Sigmoid colon (tissue), 6 donors: ENCODE measurements at regions not wholly inside any gene's neighbourhood (a gene's known extent, or its start where the extent isn't known, plus 50 kb on each side); places are given as distances from the start of the nearest gene placed in this dataset.

Experiments used
- DNase-seq: peaks from one replicate; pipeline ENCODE4 v3.0.0-alpha.2; 2019
- H3K27ac ChIP-seq, 4 donors: fragments of 200-600 bp; sonication (generic); one replicate each; pipeline ENCODE4 v1.5.1; 2016 to 2019; ENCODE audit warnings: mild to moderate bottlenecking in 1 of 4
- H3K27me3 ChIP-seq, 3 donors: fragments of 200-600 bp; sonication (generic); one replicate each; pipeline ENCODE4 v1.5.1; 2019; ENCODE audit warnings: mild to moderate bottlenecking in 1 of 3
- H3K36me3 ChIP-seq, 4 donors: fragments of 200-600 bp; sonication (generic); one replicate each; pipeline ENCODE4 v1.5.1; 2016 to 2019
- H3K4me1 ChIP-seq, 4 donors: fragments of 200-600 bp; sonication (generic); one replicate each; pipeline ENCODE4 v1.5.1; 2017 to 2019
- H3K4me3 ChIP-seq, 4 donors: fragments of 200-600 bp; sonication (generic); one replicate each; pipeline ENCODE4 v1.5.1; 2017 to 2019; ENCODE audit warnings: mild to moderate bottlenecking in 2 of 4, moderate library complexity in 1 of 4
- H3K9me3 ChIP-seq, 4 donors: fragments of 200-600 bp in 3 of 4; sonication (generic) in 3 of 4; one replicate each; pipeline versions ENCODE4 v1.5.1 to v1.6.1; 2013 to 2019
- EP300 ChIP-seq, 4 donors: sonication (generic); formaldehyde crosslinking; IDR thresholded peaks; one replicate each; pipeline ENCODE4 v1.6.1; 2017; ENCODE audit warnings: antibody characterized with exemption in 4 of 4
- POLR2A ChIP-seq, 2 donors: fragments of 450-650 bp; IDR thresholded peaks; one replicate each; pipeline ENCODE4 v1.6.1; 2016; ENCODE audit warnings: antibody characterized with exemption in 2 of 2, mild to moderate bottlenecking in 2 of 2, moderate library complexity in 2 of 2
- POLR2AphosphoS5 ChIP-seq, 4 donors: sonication (generic); formaldehyde crosslinking; IDR thresholded peaks; one replicate each; pipeline ENCODE4 v1.6.1; 2017; ENCODE audit warnings: antibody characterized with exemption in 4 of 4
- WGBS, 2 donors: extraction: QIAGEN DNeasy Blood & Tissue Kit; methylation state at CpG; one replicate each; pipeline ENCODE4 v1.1.7; 2013; 5-methylcytosine and 5-hydroxymethylcytosine counted together
- intact Hi-C: fragments of 100-400 bp; cut with DNase I; formaldehyde crosslinking; loops from one replicate; pipeline ENCODE4 v1.15.1; 2023
- TF ChIP-seq, protein P1 (sequence below), 4 experiments: fragments of 450-650 bp in 3 of 4; fragments of 200-600 bp in 1 of 4; IDR thresholded peaks; one replicate each; pipeline ENCODE4 v1.5.1; 2016 to 2019; ENCODE audit warnings: antibody characterized with exemption in 4 of 4, mild to moderate bottlenecking in 3 of 4, moderate library complexity in 2 of 4
- donor health status: healthy with polysubstance abuse.
- donor health status: healthy.

DNA sequence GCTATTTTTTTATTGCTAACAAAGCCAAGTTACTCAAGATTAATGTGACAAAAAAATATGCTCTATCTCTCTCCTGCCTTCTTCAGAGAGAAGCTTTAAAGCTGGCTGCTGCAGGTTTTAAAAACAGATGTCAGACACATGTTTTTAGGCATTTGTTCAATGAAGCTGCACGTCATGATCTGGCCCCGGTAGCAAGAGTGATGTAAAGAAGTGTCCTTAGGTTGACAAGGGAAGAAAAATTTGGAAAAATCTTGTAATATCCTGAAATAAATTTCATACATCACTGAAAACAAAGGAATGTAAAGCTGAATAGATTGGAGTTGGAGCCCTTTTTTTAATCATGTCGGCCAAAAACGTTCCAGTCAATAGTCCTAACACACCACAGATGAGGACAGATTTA, 531.4 kb upstream of the NBEA start:
- WGBS, 2 donors: 84 to 88% methylated on average over 4 of the region's 4 CpGs
- H3K9me3 ChIP-seq: no peaks in the 10 kb centered on the region
- H3K27me3 ChIP-seq: no peaks in the 10 kb centered on the region
- H3K36me3 ChIP-seq: no peaks in the 10 kb centered on the region
- no peak overlapping the region for H3K27ac ChIP-seq
- DNase-seq: no peak
- intact Hi-C loops: no loop called here
- H3K4me3 ChIP-seq: no peak overlapping the region
- peaks cover 0 to 3% (median 0%) of the 10 kb centered on the region in 4 donors for H3K4me1 ChIP-seq
- TF ChIP-seq EP300 (IDR thresholded peaks at IDR 0.05) (no peak), POLR2A (IDR thresholded peaks at IDR 0.05) (no peak), POLR2AphosphoS5 (IDR thresholded peaks at IDR 0.05) (no peak)
- TF ChIP-seq, protein P1, sequence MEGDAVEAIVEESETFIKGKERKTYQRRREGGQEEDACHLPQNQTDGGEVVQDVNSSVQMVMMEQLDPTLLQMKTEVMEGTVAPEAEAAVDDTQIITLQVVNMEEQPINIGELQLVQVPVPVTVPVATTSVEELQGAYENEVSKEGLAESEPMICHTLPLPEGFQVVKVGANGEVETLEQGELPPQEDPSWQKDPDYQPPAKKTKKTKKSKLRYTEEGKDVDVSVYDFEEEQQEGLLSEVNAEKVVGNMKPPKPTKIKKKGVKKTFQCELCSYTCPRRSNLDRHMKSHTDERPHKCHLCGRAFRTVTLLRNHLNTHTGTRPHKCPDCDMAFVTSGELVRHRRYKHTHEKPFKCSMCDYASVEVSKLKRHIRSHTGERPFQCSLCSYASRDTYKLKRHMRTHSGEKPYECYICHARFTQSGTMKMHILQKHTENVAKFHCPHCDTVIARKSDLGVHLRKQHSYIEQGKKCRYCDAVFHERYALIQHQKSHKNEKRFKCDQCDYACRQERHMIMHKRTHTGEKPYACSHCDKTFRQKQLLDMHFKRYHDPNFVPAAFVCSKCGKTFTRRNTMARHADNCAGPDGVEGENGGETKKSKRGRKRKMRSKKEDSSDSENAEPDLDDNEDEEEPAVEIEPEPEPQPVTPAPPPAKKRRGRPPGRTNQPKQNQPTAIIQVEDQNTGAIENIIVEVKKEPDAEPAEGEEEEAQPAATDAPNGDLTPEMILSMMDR (IDR thresholded peaks at IDR 0.05): no peak

GRCh38 chr13:34411177-34411576, 530.9 kb upstream of the NBEA start:
- H3K27me3 ChIP-seq: no peaks in the 10 kb centered on the region
- WGBS, 2 donors: 98 to 99% methylated on average over 1 of the region's 1 CpG
- no peak overlapping the region for H3K4me3 ChIP-seq
- no peak for DNase-seq
- peaks cover 0 to 3% (median 0%) of the 10 kb centered on the region in 4 donors for H3K4me1 ChIP-seq
- H3K9me3 ChIP-seq: no peaks in the 10 kb centered on the region
- intact Hi-C loops: no loop called here
- TF ChIP-seq EP300 (IDR thresholded peaks at IDR 0.05): no peak
- TF ChIP-seq POLR2AphosphoS5 (IDR thresholded peaks at IDR 0.05): no peak
- TF ChIP-seq, protein P1 (IDR thresholded peaks at IDR 0.05): no peak
- no peak for TF ChIP-seq POLR2A (IDR thresholded peaks at IDR 0.05)
- no peaks in the 10 kb centered on the region for H3K36me3 ChIP-seq
- no peak overlapping the region for H3K27ac ChIP-seq

DNA sequence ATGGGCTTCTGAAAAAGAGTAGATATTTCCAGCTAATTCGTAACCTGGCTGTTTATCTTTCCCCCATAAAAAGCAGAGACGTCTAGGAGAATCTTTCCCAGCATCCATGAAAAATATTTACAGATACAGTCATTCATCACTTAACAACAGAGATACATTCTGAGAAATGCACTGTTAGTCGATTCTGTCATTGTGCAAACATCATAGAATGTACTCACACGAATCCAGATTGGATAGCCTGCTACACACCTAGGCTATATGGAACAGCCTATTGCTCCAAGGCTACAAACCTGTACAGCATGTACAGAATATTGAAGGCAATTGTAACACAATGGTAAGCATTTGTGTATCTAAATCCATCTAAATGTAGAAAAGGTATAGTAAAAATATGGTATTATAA, 530.2 kb upstream of the NBEA start:
- WGBS, 2 donors: 59 to 68% methylated on average over 4 of the region's 4 CpGs
- H3K9me3 ChIP-seq: no peaks in the 10 kb centered on the region
- DNase-seq: no peak

GRCh38 chr13:34412295-34412694, 529.8 kb upstream of the NBEA start:
- Histone ChIP-seq H3K36me3 (no peaks in the 10 kb centered on the region), H3K27me3 (no peaks in the 10 kb centered on the region), H3K27ac (no peak overlapping the region), H3K9me3 (no peaks in the 10 kb centered on the region), H3K4me1 (peaks cover 0 to 3% (median 0%) of the 10 kb centered on the region in 4 donors), H3K4me3 (no peak overlapping the region)
- intact Hi-C loops: no loop called here
- TF ChIP-seq POLR2A (IDR thresholded peaks at IDR 0.05): no peak
- no peak for DNase-seq

More for the DNA sequence above, 530.2 kb upstream of the NBEA start:
- no peaks in the 10 kb centered on the region for H3K36me3 ChIP-seq
- no peaks in the 10 kb centered on the region for H3K27me3 ChIP-seq
- intact Hi-C loops: no loop called here
- no peak overlapping the region for H3K4me3 ChIP-seq
- peaks cover 0 to 3% (median 0%) of the 10 kb centered on the region in 4 donors for H3K4me1 ChIP-seq
- TF ChIP-seq POLR2AphosphoS5 (IDR thresholded peaks at IDR 0.05): no peak
- TF ChIP-seq, protein P1 (IDR thresholded peaks at IDR 0.05): no peak
- no peak for TF ChIP-seq POLR2A (IDR thresholded peaks at IDR 0.05)
- TF ChIP-seq EP300 (IDR thresholded peaks at IDR 0.05): no peak
- no peak overlapping the region for H3K27ac ChIP-seq

DNA sequence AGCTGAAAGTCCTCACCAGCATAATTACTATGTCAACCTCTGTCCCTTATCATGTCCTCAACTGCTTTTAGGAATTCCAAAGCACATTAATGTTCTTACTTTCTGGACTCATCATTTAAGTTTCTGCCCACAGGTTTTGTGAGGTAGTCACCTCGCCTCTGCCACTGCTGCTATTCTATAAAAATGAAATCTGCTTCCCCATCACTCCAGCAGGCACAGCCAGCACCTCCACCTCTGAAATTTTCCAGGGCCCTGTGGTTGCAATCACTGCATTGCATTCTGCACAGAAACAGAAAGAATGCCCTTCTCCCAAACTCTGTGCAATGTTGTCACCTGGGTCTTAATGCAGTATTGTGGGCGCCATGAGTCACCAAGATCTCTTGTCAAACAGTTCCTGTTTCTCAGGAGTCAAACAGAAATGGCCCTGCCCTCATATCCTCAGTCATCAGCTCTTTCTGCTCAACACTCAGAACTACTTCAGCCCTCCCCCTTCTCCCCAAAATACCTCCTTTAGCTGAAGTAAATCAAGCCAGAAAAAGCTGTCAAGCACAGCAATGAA, 529.2 kb upstream of the NBEA start:
- H3K27ac ChIP-seq: no peak overlapping the region
- H3K9me3 ChIP-seq: no peaks in the 10 kb centered on the region
- H3K4me3 ChIP-seq: no peak overlapping the region
- peaks cover 0 to 3% (median 0%) of the 10 kb centered on the region in 4 donors for H3K4me1 ChIP-seq
- WGBS, 2 donors: 78 to 87% methylated on average over 2 of the region's 2 CpGs
- intact Hi-C loops: no loop called here
- TF ChIP-seq, protein P1 (IDR thresholded peaks at IDR 0.05): no peak
- TF ChIP-seq POLR2A (IDR thresholded peaks at IDR 0.05): no peak
- no peak for TF ChIP-seq EP300 (IDR thresholded peaks at IDR 0.05)
- no peak for TF ChIP-seq POLR2AphosphoS5 (IDR thresholded peaks at IDR 0.05)
- no peak for DNase-seq
- H3K27me3 ChIP-seq: no peaks in the 10 kb centered on the region
- no peaks in the 10 kb centered on the region for H3K36me3 ChIP-seq
